C4-2B (cell line): ENCODE measurements at regions not wholly inside any gene's neighbourhood (a gene's known extent, or its start where the extent isn't known, plus 50 kb on each side); places are given as distances from the start of the nearest gene placed in this dataset.

Experiments used
- H3K27ac ChIP-seq: fragments of 450-650 bp; 2 replicates; pipeline ENCODE4 v1.5.1; 2017
- CTCF ChIP-seq: fragments of 450-650 bp; conservative IDR thresholded peaks from 2 replicates; pipeline ENCODE4 v1.5.1; 2017; ENCODE audit warnings: mild to moderate bottlenecking
- ZFX ChIP-seq: fragments of 450-650 bp; IDR thresholded peaks from 2 replicates; pipeline ENCODE4 v1.6.1; 2017

GRCh38 chr3:104855702-104856101 is 511.0 kb upstream of the ALCAM start:
- TF ChIP-seq ZFX (no peak), CTCF (no peak)
- no peak overlapping the region for H3K27ac ChIP-seq

GRCh38 chr3:104856741-104857140 is 510.0 kb upstream of the ALCAM start:
- no peak overlapping the region for H3K27ac ChIP-seq
- TF ChIP-seq CTCF: no peak
- TF ChIP-seq ZFX: no peak

GRCh38 chr3:104868291-104868690 is 498.4 kb upstream of the ALCAM start:
- TF ChIP-seq CTCF (no peak), ZFX (no peak)
- no peak overlapping the region for H3K27ac ChIP-seq

GRCh38 chr3:104870276-104870675 is 496.4 kb upstream of the ALCAM start:
- TF ChIP-seq CTCF: no peak
- TF ChIP-seq ZFX: no peak
- H3K27ac ChIP-seq: no peak overlapping the region

GRCh38 chr3:104873331-104873730 is 493.4 kb upstream of the ALCAM start:
- H3K27ac ChIP-seq: no peak overlapping the region
- TF ChIP-seq ZFX: no peak
- no peak for TF ChIP-seq CTCF

- no peak overlapping the region for H3K27ac ChIP-seq
- no peak for TF ChIP-seq ZFX
- no peak for TF ChIP-seq CTCF
These were observed 488.3 kb upstream of the ALCAM start for GRCh38 chr3:104878395-104878794.

- no peak for TF ChIP-seq ZFX
- no peak for TF ChIP-seq CTCF
- H3K27ac ChIP-seq: no peak overlapping the region
These were observed 486.8 kb upstream of the ALCAM start for GRCh38 chr3:104879919-104880318.
